ENCODE measurements at regions not wholly inside any gene's neighbourhood (a gene's known extent, or its start where the extent isn't known, plus 50 kb on each side); places are given as distances from the start of the nearest gene placed in this dataset.

- Histone ChIP-seq H3K9me3 (ENCODE audit: control insufficient read depth in 2 of 2, low read length in 2 of 2) (peaks cover 4 to 5% of the 10 kb centered on the region in 2 donors), H3K27ac (ENCODE audit: low read length) (no peak overlapping the region), H3K4me3 (ENCODE audit: low read length in 2 of 2) (no peak overlapping the region), H3K36me3 (ENCODE audit: control insufficient read depth in 2 of 2, insufficient read depth in 2 of 2, low read length in 2 of 2) (no peaks in the 10 kb centered on the region), H3K27me3 (ENCODE audit: control insufficient read depth in 1 of 2, insufficient read depth in 2 of 2, low read length in 2 of 2) (no peaks in the 10 kb centered on the region), H3K9ac (ENCODE audit: low read length in 2 of 2) (no peak overlapping the region), H3K4me1 (ENCODE audit: control insufficient read depth, insufficient read depth, low read length) (no peaks in the 10 kb centered on the region)
Observed at GRCh38 chr5:124234770-124235562, 511.5 kb downstream of the ZNF608 start.

DNA sequence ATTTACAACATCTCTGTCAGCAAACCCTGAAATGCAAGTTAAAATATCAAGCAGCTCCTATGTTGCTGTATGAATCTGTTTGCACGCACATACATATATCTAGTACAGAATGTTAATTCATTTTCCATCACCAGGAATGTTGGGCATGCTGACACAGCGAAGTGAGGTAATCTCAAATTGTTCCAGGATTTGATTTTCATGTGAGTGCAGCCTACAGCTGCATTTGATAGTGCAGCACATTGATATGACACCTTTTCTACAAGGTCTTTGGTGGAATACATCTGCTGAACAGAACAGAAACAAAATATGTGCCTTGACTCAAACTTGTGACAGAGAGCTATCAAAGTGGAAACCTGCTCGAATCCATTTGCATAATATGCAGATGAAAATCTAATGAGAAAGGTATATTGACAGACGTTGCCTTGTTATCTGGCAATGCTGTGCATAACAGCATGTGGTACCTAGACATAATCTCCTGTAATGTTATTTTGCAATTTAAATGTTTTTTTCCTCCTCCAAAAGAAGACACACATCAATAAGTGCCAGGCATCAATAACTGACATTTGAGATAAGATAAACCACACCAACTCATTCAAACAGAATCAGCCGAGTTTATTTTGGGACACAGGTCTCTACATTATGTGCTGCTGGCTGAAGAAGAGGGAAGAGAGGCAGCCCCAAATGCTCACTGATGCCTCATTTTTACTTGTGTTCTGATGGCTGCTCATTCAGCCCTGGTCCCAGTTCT is 512.2 kb downstream of the ZNF608 start:
- no peaks in the 10 kb centered on the region for H3K4me1 ChIP-seq (ENCODE audit: control insufficient read depth, insufficient read depth, low read length)
- no peak overlapping the region for H3K4me3 ChIP-seq (ENCODE audit: low read length in 2 of 2)
- no peak overlapping the region for H3K27ac ChIP-seq (ENCODE audit: low read length)
- no peaks in the 10 kb centered on the region for H3K36me3 ChIP-seq (ENCODE audit: control insufficient read depth in 2 of 2, insufficient read depth in 2 of 2, low read length in 2 of 2)
- no peaks in the 10 kb centered on the region for H3K27me3 ChIP-seq (ENCODE audit: control insufficient read depth in 1 of 2, insufficient read depth in 2 of 2, low read length in 2 of 2)
- H3K9ac ChIP-seq (ENCODE audit: low read length in 2 of 2), result no peak overlapping the region
- H3K9me3 ChIP-seq (ENCODE audit: control insufficient read depth in 2 of 2, low read length in 2 of 2), result no peaks in the 10 kb centered on the region

DNA sequence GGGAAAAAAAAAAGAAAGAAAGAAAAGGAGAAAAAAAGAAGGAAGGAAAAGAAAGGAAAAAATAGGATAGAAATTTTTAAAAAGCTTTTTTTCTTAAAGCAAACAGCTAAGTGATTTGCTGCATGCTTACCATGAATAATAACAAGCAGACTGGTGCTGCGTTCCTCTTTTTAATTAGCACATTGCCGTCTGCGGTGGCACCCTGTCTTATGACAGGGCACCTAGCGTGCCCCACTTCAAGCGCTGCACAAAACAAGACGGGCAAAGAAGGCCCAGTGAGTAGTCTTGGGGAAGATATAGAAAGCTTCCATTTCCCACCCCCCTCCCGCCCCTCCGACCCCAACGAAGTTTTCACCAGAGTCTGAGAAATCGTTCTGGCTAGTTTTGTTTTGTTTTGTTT is 513.9 kb downstream of the ZNF608 start:
- no peaks in the 10 kb centered on the region for H3K27me3 ChIP-seq (ENCODE audit: control insufficient read depth in 1 of 2, insufficient read depth in 2 of 2, low read length in 2 of 2)
- H3K4me3 ChIP-seq (ENCODE audit: low read length in 2 of 2), result no peak overlapping the region
- H3K27ac ChIP-seq (ENCODE audit: low read length), result no peak overlapping the region
- no peaks in the 10 kb centered on the region for H3K36me3 ChIP-seq (ENCODE audit: control insufficient read depth in 2 of 2, insufficient read depth in 2 of 2, low read length in 2 of 2)
- H3K4me1 ChIP-seq (ENCODE audit: control insufficient read depth, insufficient read depth, low read length), result no peaks in the 10 kb centered on the region
- no peak overlapping the region for H3K9ac ChIP-seq (ENCODE audit: low read length in 2 of 2)
- no peaks in the 10 kb centered on the region for H3K9me3 ChIP-seq (ENCODE audit: control insufficient read depth in 2 of 2, low read length in 2 of 2)

DNA sequence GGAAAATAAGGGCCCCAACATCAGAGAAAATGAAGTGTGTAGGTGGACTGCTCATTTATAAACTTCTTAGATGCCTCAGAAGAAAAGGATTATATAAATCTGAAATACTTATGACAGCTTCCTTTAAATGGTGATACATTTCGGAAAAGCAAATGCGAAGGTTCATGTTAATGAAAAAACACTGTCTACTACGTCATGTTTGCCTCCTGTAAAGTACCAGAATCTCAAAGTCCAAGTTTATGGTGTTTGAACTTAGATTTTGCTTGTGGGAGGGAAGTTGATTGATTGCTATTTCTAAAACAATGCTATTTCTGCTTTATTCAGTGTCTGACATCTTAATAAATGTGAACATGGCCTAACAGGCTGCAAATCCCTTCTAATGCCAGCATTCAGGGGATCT is 514.6 kb downstream of the ZNF608 start:
- no peaks in the 10 kb centered on the region for H3K36me3 ChIP-seq (ENCODE audit: control insufficient read depth in 2 of 2, insufficient read depth in 2 of 2, low read length in 2 of 2)
- no peaks in the 10 kb centered on the region for H3K27me3 ChIP-seq (ENCODE audit: control insufficient read depth in 1 of 2, insufficient read depth in 2 of 2, low read length in 2 of 2)
- H3K27ac ChIP-seq (ENCODE audit: low read length), result no peak overlapping the region
- no peaks in the 10 kb centered on the region for H3K9me3 ChIP-seq (ENCODE audit: control insufficient read depth in 2 of 2, low read length in 2 of 2)
- no peak overlapping the region for H3K4me3 ChIP-seq (ENCODE audit: low read length in 2 of 2)
- H3K9ac ChIP-seq (ENCODE audit: low read length in 2 of 2), result no peak overlapping the region
- H3K4me1 ChIP-seq (ENCODE audit: control insufficient read depth, insufficient read depth, low read length), result no peaks in the 10 kb centered on the region

DNA sequence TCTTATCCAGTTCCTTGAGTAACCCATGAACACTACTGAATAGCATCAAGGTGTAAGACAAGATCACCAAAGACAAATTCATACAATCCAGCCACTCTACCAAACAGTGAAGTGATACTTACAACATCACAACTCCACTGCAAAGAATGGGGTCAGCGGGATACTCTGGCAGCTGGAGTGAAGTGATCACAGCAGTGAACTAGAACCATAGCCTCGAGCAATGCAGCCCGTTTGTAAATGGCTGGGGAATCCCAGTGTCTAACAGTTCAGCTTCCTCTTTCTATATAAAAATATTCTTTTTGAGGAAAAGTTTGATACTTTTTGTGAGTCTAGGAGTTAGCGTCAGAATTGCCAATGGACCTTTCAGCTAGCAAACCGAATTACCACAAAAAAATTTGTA is 515.2 kb downstream of the ZNF608 start:
- H3K36me3 ChIP-seq (ENCODE audit: control insufficient read depth in 2 of 2, insufficient read depth in 2 of 2, low read length in 2 of 2), result no peaks in the 10 kb centered on the region
- H3K27me3 ChIP-seq (ENCODE audit: control insufficient read depth in 1 of 2, insufficient read depth in 2 of 2, low read length in 2 of 2), result no peaks in the 10 kb centered on the region
- H3K4me3 ChIP-seq (ENCODE audit: low read length in 2 of 2), result no peak overlapping the region
- H3K9me3 ChIP-seq (ENCODE audit: control insufficient read depth in 2 of 2, low read length in 2 of 2), result no peaks in the 10 kb centered on the region
- H3K27ac ChIP-seq (ENCODE audit: low read length), result no peak overlapping the region
- no peaks in the 10 kb centered on the region for H3K4me1 ChIP-seq (ENCODE audit: control insufficient read depth, insufficient read depth, low read length)
- no peak overlapping the region for H3K9ac ChIP-seq (ENCODE audit: low read length in 2 of 2)

GRCh38 chr5:124230456-124230855 is 516.0 kb downstream of the ZNF608 start:
- no peaks in the 10 kb centered on the region for H3K4me1 ChIP-seq (ENCODE audit: control insufficient read depth, insufficient read depth, low read length)
- no peaks in the 10 kb centered on the region for H3K36me3 ChIP-seq (ENCODE audit: control insufficient read depth in 2 of 2, insufficient read depth in 2 of 2, low read length in 2 of 2)
- H3K27ac ChIP-seq (ENCODE audit: low read length), result no peak overlapping the region
- H3K9me3 ChIP-seq (ENCODE audit: control insufficient read depth in 2 of 2, low read length in 2 of 2), result no peaks in the 10 kb centered on the region
- no peak overlapping the region for H3K4me3 ChIP-seq (ENCODE audit: low read length in 2 of 2)
- no peaks in the 10 kb centered on the region for H3K27me3 ChIP-seq (ENCODE audit: control insufficient read depth in 1 of 2, insufficient read depth in 2 of 2, low read length in 2 of 2)
- H3K9ac ChIP-seq (ENCODE audit: low read length in 2 of 2), result no peak overlapping the region

DNA sequence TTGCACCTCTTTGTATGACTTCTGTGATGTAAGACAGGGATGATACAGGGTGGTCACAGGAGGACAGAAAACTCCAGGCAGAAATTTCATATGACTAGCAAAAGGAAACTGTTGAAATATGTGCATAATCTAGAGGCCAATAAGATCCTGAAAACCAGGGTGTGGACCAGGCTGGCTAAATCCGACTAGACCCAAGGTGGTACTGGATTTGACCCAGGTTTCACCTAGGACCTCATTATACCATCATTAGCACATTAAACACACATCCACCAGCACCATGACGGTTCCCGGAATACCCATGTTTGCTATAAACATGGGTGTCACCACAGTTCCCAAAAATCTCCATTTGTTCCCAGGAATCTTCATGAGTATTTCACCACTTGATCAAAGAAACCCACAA is 517.1 kb downstream of the ZNF608 start:
- no peak overlapping the region for H3K27ac ChIP-seq (ENCODE audit: low read length)
- H3K9me3 ChIP-seq (ENCODE audit: control insufficient read depth in 2 of 2, low read length in 2 of 2), result no peaks in the 10 kb centered on the region
- no peaks in the 10 kb centered on the region for H3K27me3 ChIP-seq (ENCODE audit: control insufficient read depth in 1 of 2, insufficient read depth in 2 of 2, low read length in 2 of 2)
- no peak overlapping the region for H3K4me3 ChIP-seq (ENCODE audit: low read length in 2 of 2)
- no peak overlapping the region for H3K9ac ChIP-seq (ENCODE audit: low read length in 2 of 2)
- H3K36me3 ChIP-seq (ENCODE audit: control insufficient read depth in 2 of 2, insufficient read depth in 2 of 2, low read length in 2 of 2), result no peaks in the 10 kb centered on the region
- H3K4me1 ChIP-seq (ENCODE audit: control insufficient read depth, insufficient read depth, low read length), result no peaks in the 10 kb centered on the region

DNA sequence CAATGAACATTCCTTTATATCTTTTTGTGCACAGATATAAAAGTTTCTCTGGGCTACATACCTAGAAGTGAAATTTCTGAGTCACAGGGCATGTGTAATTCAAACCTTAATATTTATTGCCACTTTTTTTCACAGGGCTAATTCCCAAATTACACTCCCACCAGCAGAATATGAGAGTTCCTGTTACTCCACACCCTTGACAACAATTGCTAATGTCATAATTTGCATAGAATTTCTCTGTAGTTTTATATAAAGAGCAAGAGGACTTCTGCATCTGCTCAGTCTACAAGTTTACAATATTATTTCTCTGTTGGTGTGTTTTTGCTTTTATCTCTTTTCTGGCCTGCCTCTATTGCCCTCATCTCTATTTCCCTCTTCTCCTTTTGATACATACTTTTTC is 518.5 kb downstream of the ZNF608 start:
- no peak overlapping the region for H3K27ac ChIP-seq (ENCODE audit: low read length)
- no peaks in the 10 kb centered on the region for H3K27me3 ChIP-seq (ENCODE audit: control insufficient read depth in 1 of 2, insufficient read depth in 2 of 2, low read length in 2 of 2)
- no peaks in the 10 kb centered on the region for H3K4me1 ChIP-seq (ENCODE audit: control insufficient read depth, insufficient read depth, low read length)
- no peak overlapping the region for H3K9ac ChIP-seq (ENCODE audit: low read length in 2 of 2)
- no peak overlapping the region for H3K4me3 ChIP-seq (ENCODE audit: low read length in 2 of 2)
- no peaks in the 10 kb centered on the region for H3K9me3 ChIP-seq (ENCODE audit: control insufficient read depth in 2 of 2, low read length in 2 of 2)
- no peaks in the 10 kb centered on the region for H3K36me3 ChIP-seq (ENCODE audit: control insufficient read depth in 2 of 2, insufficient read depth in 2 of 2, low read length in 2 of 2)

DNA sequence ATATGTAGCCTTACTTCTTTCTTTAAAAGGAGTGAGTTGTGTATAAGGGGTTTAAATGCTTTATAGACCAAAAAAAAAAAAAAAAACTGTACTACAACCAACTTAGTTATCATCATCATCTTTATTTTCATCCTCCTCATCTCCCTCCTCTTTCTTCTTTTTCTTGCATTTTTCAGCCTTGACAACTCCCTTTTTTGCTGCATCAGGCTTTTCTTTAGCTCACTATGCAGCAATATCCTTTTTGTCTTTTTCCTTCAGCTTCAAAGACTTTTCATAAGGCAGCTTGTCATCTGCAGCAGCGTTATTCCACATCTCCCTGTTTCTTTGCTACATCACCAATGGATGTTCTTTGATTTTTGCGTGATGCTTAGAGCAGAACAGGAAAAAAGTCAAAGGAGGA is 526.0 kb downstream of the ZNF608 start:
- H3K27me3 ChIP-seq (ENCODE audit: control insufficient read depth in 1 of 2, insufficient read depth in 2 of 2, low read length in 2 of 2), result no peaks in the 10 kb centered on the region
- H3K27ac ChIP-seq (ENCODE audit: low read length), result no peak overlapping the region
- no peaks in the 10 kb centered on the region for H3K36me3 ChIP-seq (ENCODE audit: control insufficient read depth in 2 of 2, insufficient read depth in 2 of 2, low read length in 2 of 2)

GRCh38 chr5:124212934-124213333 is 533.5 kb downstream of the ZNF608 start:
- Histone ChIP-seq H3K27ac (ENCODE audit: low read length) (no peak overlapping the region), H3K4me3 (ENCODE audit: low read length in 2 of 2) (no peak overlapping the region), H3K9ac (ENCODE audit: low read length in 2 of 2) (no peak overlapping the region), H3K9me3 (ENCODE audit: control insufficient read depth in 2 of 2, low read length in 2 of 2) (no peaks in the 10 kb centered on the region), H3K27me3 (ENCODE audit: control insufficient read depth in 1 of 2, insufficient read depth in 2 of 2, low read length in 2 of 2) (no peaks in the 10 kb centered on the region), H3K4me1 (ENCODE audit: control insufficient read depth, insufficient read depth, low read length) (no peaks in the 10 kb centered on the region), H3K36me3 (ENCODE audit: control insufficient read depth in 2 of 2, insufficient read depth in 2 of 2, low read length in 2 of 2) (no peaks in the 10 kb centered on the region)

More for the DNA sequence above, 526.0 kb downstream of the ZNF608 start:
- H3K4me3 ChIP-seq (ENCODE audit: low read length in 2 of 2), result no peak overlapping the region
- H3K4me1 ChIP-seq (ENCODE audit: control insufficient read depth, insufficient read depth, low read length), result no peaks in the 10 kb centered on the region
- no peak overlapping the region for H3K9ac ChIP-seq (ENCODE audit: low read length in 2 of 2)
- H3K9me3 ChIP-seq (ENCODE audit: control insufficient read depth in 2 of 2, low read length in 2 of 2), result no peaks in the 10 kb centered on the region

All from stomach smooth muscle (tissue), 2 donors.